Endothelial cell (in vitro differentiated cells): ENCODE measurements at regions not wholly inside any gene's neighbourhood (a gene's known extent, or its start where the extent isn't known, plus 50 kb on each side); places are given as distances from the start of the nearest gene placed in this dataset.

Experiments
- DNase-seq: peaks from one replicate; pipeline ENCODE4 v3.0.0; 2021; ENCODE audit warnings: low spot score
- H3K27ac Mint-ChIP-seq: one replicate; pipeline ENCODE4 v1.8.0; 2021; ENCODE audit warnings: mixed read lengths, inconsistent platforms; ENCODE audit not compliant: unreplicated experiment
- H3K27me3 Mint-ChIP-seq: one replicate; pipeline ENCODE4 v1.8.0; 2021; ENCODE audit warnings: mild to moderate bottlenecking, moderate library complexity, mixed read lengths, inconsistent platforms; ENCODE audit not compliant: unreplicated experiment
- H3K36me3 Mint-ChIP-seq: one replicate; pipeline ENCODE4 v1.8.0; 2021; ENCODE audit warnings: mild to moderate bottlenecking, low read depth, mixed read lengths, inconsistent platforms; ENCODE audit not compliant: unreplicated experiment
- H3K4me1 Mint-ChIP-seq: one replicate; pipeline ENCODE4 v1.8.0; 2021; ENCODE audit warnings: mild to moderate bottlenecking, mixed read lengths, inconsistent platforms; ENCODE audit not compliant: unreplicated experiment
- H3K4me3 Mint-ChIP-seq: one replicate; pipeline ENCODE4 v1.8.0; 2021; ENCODE audit warnings: mild to moderate bottlenecking, mixed read lengths, inconsistent platforms; ENCODE audit not compliant: unreplicated experiment
- H3K9me3 Mint-ChIP-seq: one replicate; pipeline ENCODE4 v1.8.0; 2021; ENCODE audit warnings: mixed read lengths, inconsistent platforms; ENCODE audit not compliant: unreplicated experiment
- TF ChIP-seq, protein P1 (sequence below): fragments of 200-600 bp; sonication (generic); IDR thresholded peaks from one replicate; pipeline ENCODE4 v1.5.0; 2021; ENCODE audit warnings: antibody characterized with exemption; ENCODE audit not compliant: unreplicated experiment

DNA sequence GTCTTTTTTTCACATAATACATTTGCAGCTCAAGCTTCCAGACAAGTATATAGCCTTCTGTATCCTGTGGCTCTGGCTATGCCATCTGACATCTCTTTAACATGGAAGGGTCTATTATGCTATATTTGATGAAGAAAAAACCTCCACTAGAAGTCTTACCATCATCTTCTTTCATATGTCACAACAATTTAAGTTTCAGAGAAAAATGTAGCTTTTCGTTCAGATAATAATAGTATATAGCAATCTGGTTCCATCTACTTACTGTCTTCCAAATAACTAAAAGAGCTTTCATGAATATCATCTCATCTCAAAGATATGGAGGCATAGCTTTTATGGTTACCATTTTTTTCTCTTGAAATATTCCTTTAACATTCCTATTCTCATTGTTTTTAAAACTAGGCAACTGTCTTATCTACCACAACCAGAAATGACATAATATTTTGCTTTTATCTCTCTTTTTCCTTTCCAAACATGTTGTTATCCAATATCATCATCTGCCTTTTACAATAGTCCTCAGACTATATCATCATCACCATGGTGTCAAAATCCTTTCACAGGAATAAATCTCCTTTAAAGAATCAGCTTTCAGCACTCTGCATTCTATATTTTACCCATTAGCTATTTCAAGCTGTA lies 1005.1 kb downstream of the PDHA2 start:
- Mint-ChIP-seq H3K27me3 (no peaks in the 10 kb centered on the region), H3K36me3 (no peaks in the 10 kb centered on the region), H3K9me3 (no peaks in the 10 kb centered on the region), H3K4me3 (no peak overlapping the region), H3K27ac (no peak overlapping the region), H3K4me1 (no peaks in the 10 kb centered on the region)
- DNase-seq, result no peak
- TF ChIP-seq, protein P1, sequence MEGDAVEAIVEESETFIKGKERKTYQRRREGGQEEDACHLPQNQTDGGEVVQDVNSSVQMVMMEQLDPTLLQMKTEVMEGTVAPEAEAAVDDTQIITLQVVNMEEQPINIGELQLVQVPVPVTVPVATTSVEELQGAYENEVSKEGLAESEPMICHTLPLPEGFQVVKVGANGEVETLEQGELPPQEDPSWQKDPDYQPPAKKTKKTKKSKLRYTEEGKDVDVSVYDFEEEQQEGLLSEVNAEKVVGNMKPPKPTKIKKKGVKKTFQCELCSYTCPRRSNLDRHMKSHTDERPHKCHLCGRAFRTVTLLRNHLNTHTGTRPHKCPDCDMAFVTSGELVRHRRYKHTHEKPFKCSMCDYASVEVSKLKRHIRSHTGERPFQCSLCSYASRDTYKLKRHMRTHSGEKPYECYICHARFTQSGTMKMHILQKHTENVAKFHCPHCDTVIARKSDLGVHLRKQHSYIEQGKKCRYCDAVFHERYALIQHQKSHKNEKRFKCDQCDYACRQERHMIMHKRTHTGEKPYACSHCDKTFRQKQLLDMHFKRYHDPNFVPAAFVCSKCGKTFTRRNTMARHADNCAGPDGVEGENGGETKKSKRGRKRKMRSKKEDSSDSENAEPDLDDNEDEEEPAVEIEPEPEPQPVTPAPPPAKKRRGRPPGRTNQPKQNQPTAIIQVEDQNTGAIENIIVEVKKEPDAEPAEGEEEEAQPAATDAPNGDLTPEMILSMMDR, result no peak

DNA sequence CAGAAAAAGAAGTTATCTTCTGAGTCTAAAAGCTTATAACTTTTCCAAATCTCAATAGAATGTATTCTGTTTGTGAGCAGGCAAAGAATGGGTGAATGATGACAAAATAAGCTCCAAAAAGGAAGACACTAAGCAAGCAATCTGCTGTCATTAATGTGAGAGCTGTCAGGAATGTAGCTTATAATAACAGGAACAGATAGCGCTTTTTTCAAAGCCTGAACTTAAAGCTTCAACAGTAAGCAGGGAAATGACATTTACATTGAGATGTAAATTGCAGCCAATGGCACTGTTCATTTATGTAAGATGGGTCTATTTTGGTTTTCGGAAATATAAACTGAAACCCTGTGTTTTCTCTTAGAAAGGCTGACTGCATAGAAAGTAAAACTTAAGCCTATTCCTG lies 1005.9 kb downstream of the PDHA2 start:
- H3K36me3 Mint-ChIP-seq, result no peaks in the 10 kb centered on the region
- no peak overlapping the region for H3K27ac Mint-ChIP-seq
- no peaks in the 10 kb centered on the region for H3K4me1 Mint-ChIP-seq
- no peak for DNase-seq
- no peaks in the 10 kb centered on the region for H3K9me3 Mint-ChIP-seq
- no peaks in the 10 kb centered on the region for H3K27me3 Mint-ChIP-seq
- no peak overlapping the region for H3K4me3 Mint-ChIP-seq
- TF ChIP-seq, protein P1, result no peak

DNA sequence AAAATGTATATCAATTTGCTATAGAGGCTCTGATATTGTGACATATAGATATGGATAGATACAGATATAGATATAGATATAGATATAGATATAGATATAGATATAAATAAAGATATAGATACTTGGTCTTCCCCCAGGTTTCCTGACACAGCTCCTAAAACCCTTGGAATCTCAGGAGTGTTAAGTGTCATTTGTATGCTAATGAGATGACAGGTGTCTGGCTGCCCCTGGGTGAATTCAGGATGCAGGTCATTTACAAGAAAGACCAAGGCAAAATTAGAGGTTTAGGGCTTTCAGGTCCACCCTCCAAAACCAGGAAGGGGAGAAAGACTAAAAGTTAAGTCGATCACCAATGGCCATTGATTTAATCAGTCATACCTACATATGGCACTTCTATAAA lies 1034.8 kb downstream of the PDHA2 start:
- peaks cover 6% of the 10 kb centered on the region for H3K9me3 Mint-ChIP-seq
- DNase-seq, result no peak

DNA sequence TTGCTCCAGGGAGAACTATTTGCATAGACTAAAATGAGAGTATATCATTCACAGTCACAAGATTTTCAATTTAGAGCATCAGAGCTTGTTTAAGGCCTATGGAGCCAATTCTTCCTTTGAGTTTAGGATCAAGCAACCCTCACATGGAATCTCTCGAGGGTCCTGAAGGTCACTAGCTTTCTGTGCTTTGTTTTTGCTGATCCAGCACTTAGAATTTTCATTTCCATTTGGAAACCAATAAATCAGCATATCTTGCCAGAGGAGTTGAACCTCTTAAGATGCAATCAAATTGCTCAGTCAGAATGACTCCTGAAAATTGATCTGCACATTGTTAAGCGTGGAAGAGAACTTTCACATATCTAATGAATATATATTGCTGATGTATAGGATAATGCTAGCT lies 1039.6 kb downstream of the PDHA2 start:
- H3K4me1 Mint-ChIP-seq, result no peaks in the 10 kb centered on the region
- no peak for DNase-seq
- H3K4me3 Mint-ChIP-seq, result no peak overlapping the region
- no peak overlapping the region for H3K27ac Mint-ChIP-seq
- peaks cover 6% of the 10 kb centered on the region for H3K9me3 Mint-ChIP-seq
- TF ChIP-seq, protein P1, result no peak
- H3K36me3 Mint-ChIP-seq, result peaks cover 4% of the 10 kb centered on the region
- peaks cover 1% of the 10 kb centered on the region for H3K27me3 Mint-ChIP-seq

More for the DNA sequence above, 1034.8 kb downstream of the PDHA2 start:
- H3K4me3 Mint-ChIP-seq, result no peak overlapping the region
- no peak overlapping the region for H3K27ac Mint-ChIP-seq
- TF ChIP-seq, protein P1, result no peak
- H3K4me1 Mint-ChIP-seq, result no peaks in the 10 kb centered on the region
- peaks cover 1% of the 10 kb centered on the region for H3K27me3 Mint-ChIP-seq
- H3K36me3 Mint-ChIP-seq, result peaks cover 4% of the 10 kb centered on the region

DNA sequence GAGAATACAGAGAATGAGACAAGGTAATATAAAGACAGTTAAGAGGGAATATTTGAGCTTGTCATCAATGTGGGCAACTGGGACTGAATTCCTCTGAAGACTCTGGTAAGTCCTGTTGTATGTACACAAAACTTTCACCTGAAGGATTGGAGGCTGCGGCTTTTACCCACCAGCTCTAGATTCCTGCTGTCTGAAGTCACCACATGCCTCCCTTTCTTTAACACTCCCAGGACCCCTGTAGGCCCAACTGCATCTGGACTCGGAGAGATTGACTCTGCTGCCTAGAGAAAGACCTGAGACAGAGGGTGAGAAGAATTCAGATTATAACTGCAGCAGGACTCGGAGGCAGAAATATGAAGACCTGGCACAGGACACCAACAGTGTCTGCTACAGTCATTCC lies 1048.0 kb downstream of the PDHA2 start:
- Mint-ChIP-seq H3K4me1 (no peaks in the 10 kb centered on the region), H3K27me3 (no peaks in the 10 kb centered on the region), H3K27ac (no peak overlapping the region), H3K4me3 (no peak overlapping the region), H3K36me3 (no peaks in the 10 kb centered on the region), H3K9me3 (no peaks in the 10 kb centered on the region)
- TF ChIP-seq, protein P1, result no peak
- DNase-seq, result no peak
